ENCODE measurements at regions not wholly inside any gene's neighbourhood (a gene's known extent, or its start where the extent isn't known, plus 50 kb on each side); places are given as distances from the start of the nearest gene placed in this dataset.

DNA sequence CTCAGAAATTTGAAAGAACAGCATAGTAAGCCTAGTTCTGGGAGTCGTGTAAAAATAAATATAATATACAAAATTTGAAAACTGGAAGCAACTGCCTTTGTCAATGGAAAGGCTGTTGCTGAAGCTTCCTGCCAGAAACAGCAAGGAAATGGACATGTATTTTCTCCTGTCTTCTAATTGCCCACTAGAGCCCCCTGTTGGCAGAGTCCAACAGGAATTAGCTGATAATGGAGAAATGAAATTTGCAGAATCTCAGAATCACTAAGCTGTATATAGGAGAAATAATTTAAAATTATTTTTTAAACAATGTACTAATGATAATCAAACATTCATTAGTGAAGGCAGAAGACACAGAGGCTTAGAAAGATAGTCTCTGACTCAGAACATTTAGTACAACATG, 414.8 kb downstream of the SLC6A15 start:
- no peak for TF ChIP-seq POLR2AphosphoS5 (IDR thresholded peaks at IDR 0.05; ENCODE audit: low read depth, low read length)
- TF ChIP-seq, protein P1, sequence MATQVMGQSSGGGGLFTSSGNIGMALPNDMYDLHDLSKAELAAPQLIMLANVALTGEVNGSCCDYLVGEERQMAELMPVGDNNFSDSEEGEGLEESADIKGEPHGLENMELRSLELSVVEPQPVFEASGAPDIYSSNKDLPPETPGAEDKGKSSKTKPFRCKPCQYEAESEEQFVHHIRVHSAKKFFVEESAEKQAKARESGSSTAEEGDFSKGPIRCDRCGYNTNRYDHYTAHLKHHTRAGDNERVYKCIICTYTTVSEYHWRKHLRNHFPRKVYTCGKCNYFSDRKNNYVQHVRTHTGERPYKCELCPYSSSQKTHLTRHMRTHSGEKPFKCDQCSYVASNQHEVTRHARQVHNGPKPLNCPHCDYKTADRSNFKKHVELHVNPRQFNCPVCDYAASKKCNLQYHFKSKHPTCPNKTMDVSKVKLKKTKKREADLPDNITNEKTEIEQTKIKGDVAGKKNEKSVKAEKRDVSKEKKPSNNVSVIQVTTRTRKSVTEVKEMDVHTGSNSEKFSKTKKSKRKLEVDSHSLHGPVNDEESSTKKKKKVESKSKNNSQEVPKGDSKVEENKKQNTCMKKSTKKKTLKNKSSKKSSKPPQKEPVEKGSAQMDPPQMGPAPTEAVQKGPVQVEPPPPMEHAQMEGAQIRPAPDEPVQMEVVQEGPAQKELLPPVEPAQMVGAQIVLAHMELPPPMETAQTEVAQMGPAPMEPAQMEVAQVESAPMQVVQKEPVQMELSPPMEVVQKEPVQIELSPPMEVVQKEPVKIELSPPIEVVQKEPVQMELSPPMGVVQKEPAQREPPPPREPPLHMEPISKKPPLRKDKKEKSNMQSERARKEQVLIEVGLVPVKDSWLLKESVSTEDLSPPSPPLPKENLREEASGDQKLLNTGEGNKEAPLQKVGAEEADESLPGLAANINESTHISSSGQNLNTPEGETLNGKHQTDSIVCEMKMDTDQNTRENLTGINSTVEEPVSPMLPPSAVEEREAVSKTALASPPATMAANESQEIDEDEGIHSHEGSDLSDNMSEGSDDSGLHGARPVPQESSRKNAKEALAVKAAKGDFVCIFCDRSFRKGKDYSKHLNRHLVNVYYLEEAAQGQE (IDR thresholded peaks at IDR 0.05; ENCODE audit: insufficient read depth in 1 of 2, low read depth in 2 of 2, low read length in 2 of 2) = no peak
- TF ChIP-seq FOXP2 (optimal IDR thresholded peaks at IDR 0.05; ENCODE audit: borderline replicate concordance, extremely low read depth, extremely low read length, insufficient read depth) = no peak
- no peak for TF ChIP-seq TAF1 (IDR thresholded peaks at IDR 0.05; ENCODE audit: borderline replicate concordance, insufficient read depth, low read length)

Data from PFSK-1 (cell line).